A673 (cell line): ENCODE measurements at regions not wholly inside any gene's neighbourhood (a gene's known extent, or its start where the extent isn't known, plus 50 kb on each side); places are given as distances from the start of the nearest gene placed in this dataset.

Experiments used
- CTCF ChIP-seq: fragments of 300-800, 200-600 bp; sonication (generic); conservative IDR thresholded peaks from 2 replicates; pipeline ENCODE4 v1.5.1; 2017; ENCODE audit warnings: low read depth, mild to moderate bottlenecking, antibody characterized with exemption, low read length, moderate library complexity, mixed read lengths
- EZH2 ChIP-seq: fragments of 200-600 bp; sonication (generic); IDR thresholded peaks from 2 replicates; pipeline ENCODE4 v1.6.1; 2017; ENCODE audit warnings: borderline replicate concordance, low read depth, mild to moderate bottlenecking, mixed read lengths, antibody characterized with exemption, low read length; ENCODE audit not compliant: poor library complexity, severe bottlenecking

DNA sequence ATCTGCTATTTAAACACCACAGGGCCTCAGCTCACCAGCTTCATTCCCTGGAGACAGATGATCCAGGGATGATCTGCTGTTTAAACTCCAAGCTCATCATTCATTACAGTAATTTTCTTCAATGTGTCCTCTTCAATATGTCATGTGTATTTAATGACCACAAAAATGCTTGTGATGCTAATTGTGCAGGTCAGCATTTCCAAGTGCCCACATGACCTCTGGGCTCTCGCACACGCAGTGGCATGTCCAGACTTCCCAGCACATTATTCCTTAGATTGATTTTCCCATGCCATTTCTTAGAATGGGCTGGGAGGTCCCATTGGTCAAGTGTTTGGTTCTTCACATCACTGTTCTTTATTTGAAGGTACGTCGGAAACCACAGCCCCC is 434.4 kb downstream of the HAO1 start:
- TF ChIP-seq CTCF, result no peak
- no peak for TF ChIP-seq EZH2
